WERI-Rb-1 (cell line): ENCODE measurements at regions not wholly inside any gene's neighbourhood (a gene's known extent, or its start where the extent isn't known, plus 50 kb on each side); places are given as distances from the start of the nearest gene placed in this dataset.

Experiments
- DNase-seq: peaks from one replicate; pipeline ENCODE4 v3.0.0-alpha.2; 2020
- H3K27ac ChIP-seq: fragments of 250-450 bp; sonication (Bioruptor Pico); 2 replicates; pipeline ENCODE4 v1.5.1; 2020; ENCODE audit warnings: mild to moderate bottlenecking, moderate library complexity
- H3K27me3 ChIP-seq: fragments of 250-450 bp; sonication (Bioruptor Pico); 2 replicates; pipeline ENCODE4 v1.5.1; 2021; ENCODE audit warnings: mild to moderate bottlenecking, low read depth, moderate library complexity; ENCODE audit not compliant: insufficient read depth, severe bottlenecking
- H3K36me3 ChIP-seq: fragments of 250-450 bp; sonication (Bioruptor Pico); 2 replicates; pipeline ENCODE4 v1.5.1; 2020; ENCODE audit warnings: mild to moderate bottlenecking, moderate library complexity
- H3K4me3 ChIP-seq: 2 replicates; pipeline ENCODE4 v1.5.1; 2011; ENCODE audit warnings: low read depth, mild to moderate bottlenecking, control low read depth, low read length
- H3K9me3 ChIP-seq: fragments of 250-450 bp; sonication (Bioruptor Pico); 2 replicates; pipeline ENCODE4 v1.5.1; 2021; ENCODE audit warnings: mild to moderate bottlenecking, moderate library complexity; ENCODE audit not compliant: severe bottlenecking
- TF ChIP-seq, protein P1 (sequence below): IDR thresholded peaks from 2 replicates; pipeline ENCODE4 v1.5.1; 2011; ENCODE audit warnings: low read depth, mild to moderate bottlenecking, control low read depth, inconsistent platforms, low read length

DNA sequence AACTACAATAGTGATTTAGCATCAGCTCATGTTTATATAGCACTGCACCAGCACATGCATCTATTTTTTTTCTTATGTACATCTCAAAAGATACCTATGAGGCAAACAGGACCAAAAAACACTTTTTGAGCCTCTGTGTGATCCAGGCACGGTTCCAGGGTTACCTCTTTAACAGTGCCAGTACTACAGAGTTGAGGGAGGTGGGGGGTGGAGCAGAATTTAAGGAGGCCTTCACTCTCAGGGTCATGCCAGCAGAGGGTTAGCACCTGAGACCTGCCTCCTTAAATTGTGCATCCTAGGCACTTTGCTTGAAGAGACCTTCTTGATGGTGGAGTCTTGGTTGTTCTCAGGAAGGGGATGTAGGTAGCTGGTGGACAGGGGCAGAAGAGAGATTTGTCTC, 150.3 kb upstream of the TBL1XR1 start:
- no peak for DNase-seq
- TF ChIP-seq, protein P1, sequence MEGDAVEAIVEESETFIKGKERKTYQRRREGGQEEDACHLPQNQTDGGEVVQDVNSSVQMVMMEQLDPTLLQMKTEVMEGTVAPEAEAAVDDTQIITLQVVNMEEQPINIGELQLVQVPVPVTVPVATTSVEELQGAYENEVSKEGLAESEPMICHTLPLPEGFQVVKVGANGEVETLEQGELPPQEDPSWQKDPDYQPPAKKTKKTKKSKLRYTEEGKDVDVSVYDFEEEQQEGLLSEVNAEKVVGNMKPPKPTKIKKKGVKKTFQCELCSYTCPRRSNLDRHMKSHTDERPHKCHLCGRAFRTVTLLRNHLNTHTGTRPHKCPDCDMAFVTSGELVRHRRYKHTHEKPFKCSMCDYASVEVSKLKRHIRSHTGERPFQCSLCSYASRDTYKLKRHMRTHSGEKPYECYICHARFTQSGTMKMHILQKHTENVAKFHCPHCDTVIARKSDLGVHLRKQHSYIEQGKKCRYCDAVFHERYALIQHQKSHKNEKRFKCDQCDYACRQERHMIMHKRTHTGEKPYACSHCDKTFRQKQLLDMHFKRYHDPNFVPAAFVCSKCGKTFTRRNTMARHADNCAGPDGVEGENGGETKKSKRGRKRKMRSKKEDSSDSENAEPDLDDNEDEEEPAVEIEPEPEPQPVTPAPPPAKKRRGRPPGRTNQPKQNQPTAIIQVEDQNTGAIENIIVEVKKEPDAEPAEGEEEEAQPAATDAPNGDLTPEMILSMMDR = no peak
- no peaks in the 10 kb centered on the region for H3K36me3 ChIP-seq
- H3K4me3 ChIP-seq = no peak overlapping the region
- H3K27me3 ChIP-seq = no peaks in the 10 kb centered on the region
- H3K27ac ChIP-seq = no peak overlapping the region
- H3K9me3 ChIP-seq = no peaks in the 10 kb centered on the region

DNA sequence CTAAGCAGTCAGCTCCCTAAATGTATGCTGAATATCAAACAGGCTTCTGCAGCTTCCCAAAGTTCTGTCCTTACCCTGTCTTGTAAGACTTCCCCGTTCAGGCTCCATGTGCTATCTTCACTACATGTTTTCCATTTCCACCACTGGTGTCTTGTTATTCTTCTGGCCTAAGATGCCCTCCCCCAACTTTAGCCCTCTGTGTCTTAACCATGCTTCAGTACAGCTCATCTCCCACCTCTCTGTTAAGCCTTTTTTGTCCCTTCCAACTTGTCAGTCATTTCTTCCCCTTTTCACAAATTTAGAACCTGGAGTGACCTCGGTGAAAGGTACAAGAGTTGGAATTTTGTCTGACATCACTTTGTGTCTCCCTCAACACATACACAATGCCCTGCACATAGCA, 151.7 kb upstream of the TBL1XR1 start:
- no peaks in the 10 kb centered on the region for H3K36me3 ChIP-seq
- H3K4me3 ChIP-seq = no peak overlapping the region
- no peaks in the 10 kb centered on the region for H3K27me3 ChIP-seq
- no peak for DNase-seq
- TF ChIP-seq, protein P1 = no peak
- H3K9me3 ChIP-seq = no peaks in the 10 kb centered on the region
- H3K27ac ChIP-seq = no peak overlapping the region

DNA sequence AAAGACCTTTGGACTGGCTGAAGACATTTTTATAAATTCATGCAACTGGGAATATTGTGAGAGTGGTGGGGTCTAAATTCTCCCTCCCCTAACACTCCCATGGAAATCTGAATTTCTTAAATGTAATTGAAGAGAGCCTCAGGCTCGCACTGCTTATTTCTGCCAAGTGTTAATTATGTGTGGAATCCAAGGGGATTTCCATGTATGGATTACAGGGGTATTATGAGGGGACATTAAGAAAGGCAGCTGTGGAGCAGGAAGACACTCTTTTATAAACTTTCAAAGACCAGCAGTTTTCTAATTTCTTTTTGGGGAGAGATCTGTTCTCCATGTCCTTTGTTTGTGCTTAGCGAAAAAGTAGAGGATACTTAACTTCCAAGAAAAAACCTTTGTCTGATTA, 152.1 kb upstream of the TBL1XR1 start:
- TF ChIP-seq, protein P1 = no peak
- no peak for DNase-seq
- H3K9me3 ChIP-seq = no peaks in the 10 kb centered on the region
- H3K27ac ChIP-seq = no peak overlapping the region
- H3K36me3 ChIP-seq = no peaks in the 10 kb centered on the region
- H3K27me3 ChIP-seq = no peaks in the 10 kb centered on the region
- no peak overlapping the region for H3K4me3 ChIP-seq

DNA sequence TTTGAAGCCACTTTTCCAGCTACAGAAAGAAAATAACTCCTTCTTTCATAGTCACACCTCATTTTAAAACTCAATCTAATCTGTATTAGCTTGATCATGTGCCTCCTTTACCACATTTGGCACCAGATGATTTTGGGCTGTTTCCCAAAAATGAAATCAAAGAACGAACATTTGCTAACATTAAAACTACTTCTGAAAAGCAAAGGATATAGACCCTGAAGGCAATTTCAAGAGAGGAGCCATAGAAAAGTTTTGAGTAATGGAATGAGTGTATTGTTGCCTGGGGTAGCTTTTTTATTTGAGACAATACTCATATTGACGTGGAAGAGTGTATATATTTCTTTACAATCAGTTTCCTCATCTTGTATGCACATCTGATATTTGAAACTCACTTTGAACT, 152.8 kb upstream of the TBL1XR1 start:
- Histone ChIP-seq H3K27ac (no peak overlapping the region), H3K27me3 (no peaks in the 10 kb centered on the region), H3K36me3 (no peaks in the 10 kb centered on the region), H3K9me3 (no peaks in the 10 kb centered on the region), H3K4me3 (no peak overlapping the region)
- no peak for DNase-seq
- TF ChIP-seq, protein P1 = no peak

DNA sequence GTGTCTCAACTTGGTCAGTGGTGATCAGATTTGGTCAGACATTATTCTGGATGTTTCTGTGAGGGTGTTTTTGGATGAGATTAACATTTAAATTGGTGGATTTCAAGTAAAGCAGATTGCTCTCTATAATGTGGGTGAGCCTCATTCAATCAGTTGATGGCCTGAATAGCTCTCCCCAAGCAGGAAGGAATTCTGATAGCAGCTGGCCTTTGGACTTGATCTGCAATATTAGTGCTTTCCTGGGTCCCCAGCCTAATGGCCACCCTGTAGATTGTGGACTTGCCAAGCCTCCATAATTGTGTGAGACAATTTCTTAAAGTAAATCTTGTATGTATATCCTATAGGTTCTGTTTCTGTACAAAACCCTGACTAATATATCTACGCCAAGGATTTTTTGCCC, 153.9 kb upstream of the TBL1XR1 start:
- Histone ChIP-seq H3K27ac (no peak overlapping the region), H3K9me3 (no peaks in the 10 kb centered on the region), H3K27me3 (no peaks in the 10 kb centered on the region), H3K4me3 (no peak overlapping the region), H3K36me3 (no peaks in the 10 kb centered on the region)
- DNase-seq = no peak
- TF ChIP-seq, protein P1 = no peak

DNA sequence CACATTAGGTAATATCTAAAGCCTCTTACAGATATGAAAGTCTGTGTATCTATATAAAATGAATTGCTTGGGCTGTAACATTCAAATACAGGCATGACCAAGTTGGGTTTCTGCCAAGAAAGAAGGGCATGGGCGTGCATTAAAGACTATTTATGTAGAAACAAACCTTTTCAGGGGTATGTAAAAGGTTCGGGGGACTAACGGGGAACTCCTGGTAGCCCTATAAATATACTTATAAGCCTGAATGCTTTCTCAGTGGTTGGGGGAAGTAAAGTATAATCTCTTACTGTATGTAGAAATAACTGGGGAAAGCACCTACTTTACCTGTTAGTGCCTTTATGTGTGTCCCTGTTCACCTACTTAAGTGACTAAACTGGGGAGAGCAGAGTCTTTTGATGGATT, 154.5 kb upstream of the TBL1XR1 start:
- Histone ChIP-seq H3K27ac (no peak overlapping the region), H3K4me3 (no peak overlapping the region), H3K9me3 (no peaks in the 10 kb centered on the region), H3K36me3 (no peaks in the 10 kb centered on the region), H3K27me3 (no peaks in the 10 kb centered on the region)
- TF ChIP-seq, protein P1 = no peak
- DNase-seq = no peak
